HT-29 (cell line): ENCODE measurements at regions not wholly inside any gene's neighbourhood (a gene's known extent, or its start where the extent isn't known, plus 50 kb on each side); places are given as distances from the start of the nearest gene placed in this dataset.
"Not testable (repeated sequence)": the region's sequence is repeated elsewhere in the genome, so short reads cannot be mapped to it uniquely, and the experiment has no call there.

ENCODE experiments used
- DNase-seq: peaks from one replicate; pipeline ENCODE4 v3.0.0-alpha.2; 2015; ENCODE audit warnings: low spot score

- not testable (repeated sequence) for DNase-seq
Observed at GRCh38 chr2:113386780-113387433, 50.6 kb upstream of the ZNG1B start.

- DNase-seq = not testable (repeated sequence)
Observed at GRCh38 chr2:113379621-113380020, 57.9 kb upstream of the ZNG1B start.

DNA sequence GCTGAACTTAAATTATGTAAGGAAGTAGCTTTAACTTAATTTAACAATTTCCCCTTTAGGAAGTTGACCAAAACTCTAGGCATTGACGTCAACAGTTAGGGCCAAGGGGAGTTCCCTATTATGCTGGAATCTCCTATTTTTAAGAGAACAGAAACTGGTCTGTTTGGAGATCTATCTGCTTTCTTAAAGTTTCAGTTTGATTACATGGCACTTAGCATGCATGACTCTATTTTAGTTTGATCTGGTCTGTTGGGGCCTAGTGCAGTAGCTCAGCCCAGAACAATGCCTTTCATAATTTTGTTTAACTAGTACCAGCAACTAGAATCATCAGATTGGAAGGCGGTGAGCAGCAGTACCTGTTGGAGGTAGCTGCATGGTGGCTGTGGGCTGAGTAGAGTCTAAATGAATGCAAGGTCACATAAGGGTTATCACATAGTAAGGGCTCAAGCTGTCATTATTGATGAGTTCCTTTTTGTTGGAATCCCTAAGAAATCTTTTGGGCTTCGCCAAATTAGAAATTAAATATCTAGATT is 60.5 kb upstream of the ZNG1B start:
- DNase-seq = no peak

- DNase-seq = no peak
Observed at GRCh38 chr2:113376253-113376912, 61.1 kb upstream of the ZNG1B start.

DNA sequence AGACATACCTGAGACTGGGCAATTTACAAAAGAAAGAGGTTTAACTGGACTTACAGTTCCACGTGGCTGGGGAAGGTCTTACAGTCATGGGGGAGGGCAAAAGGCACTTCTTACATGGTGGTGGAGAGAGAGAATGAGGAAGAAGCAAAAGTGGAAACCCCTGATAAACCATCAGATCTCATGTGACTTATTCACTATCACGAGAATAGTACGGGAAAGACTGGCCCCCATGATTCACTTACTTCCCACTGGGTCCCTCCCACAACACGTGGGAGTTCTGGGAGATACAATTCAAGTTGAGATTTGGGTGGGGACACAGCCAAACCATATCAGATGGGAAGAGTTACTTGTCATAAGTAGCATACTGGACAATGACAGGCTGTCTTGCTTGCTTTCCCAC is 62.6 kb upstream of the ZNG1B start:
- DNase-seq = not testable (repeated sequence)

- DNase-seq = not testable (repeated sequence)
Observed at GRCh38 chr2:113372258-113372834, 65.1 kb upstream of the ZNG1B start.

GRCh38 chr2:113370478-113371091 is 66.9 kb upstream of the ZNG1B start:
- DNase-seq = peak; percentile 94

DNA sequence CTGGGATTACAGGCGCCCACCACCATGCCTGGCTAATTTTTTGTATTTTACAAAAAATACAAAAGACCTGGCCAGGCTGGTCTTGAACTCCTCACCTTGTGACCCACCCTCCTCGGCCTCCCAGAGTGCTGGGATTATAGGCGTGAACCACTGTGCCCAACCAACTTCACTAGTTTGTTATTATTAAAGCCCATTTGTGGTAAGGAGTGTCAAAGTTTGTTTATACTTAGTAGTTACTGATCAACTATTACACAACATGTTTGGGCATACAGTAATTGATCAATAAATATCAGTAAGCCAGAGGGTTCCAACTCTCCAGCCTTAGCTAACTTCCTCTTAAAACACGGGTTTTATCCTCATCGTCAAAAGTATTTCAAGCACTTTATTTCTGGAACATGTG is 67.5 kb upstream of the ZNG1B start:
- no peak for DNase-seq

- not testable (repeated sequence) for DNase-seq
Observed at GRCh38 chr2:113368581-113368980, 68.9 kb upstream of the ZNG1B start.

DNA sequence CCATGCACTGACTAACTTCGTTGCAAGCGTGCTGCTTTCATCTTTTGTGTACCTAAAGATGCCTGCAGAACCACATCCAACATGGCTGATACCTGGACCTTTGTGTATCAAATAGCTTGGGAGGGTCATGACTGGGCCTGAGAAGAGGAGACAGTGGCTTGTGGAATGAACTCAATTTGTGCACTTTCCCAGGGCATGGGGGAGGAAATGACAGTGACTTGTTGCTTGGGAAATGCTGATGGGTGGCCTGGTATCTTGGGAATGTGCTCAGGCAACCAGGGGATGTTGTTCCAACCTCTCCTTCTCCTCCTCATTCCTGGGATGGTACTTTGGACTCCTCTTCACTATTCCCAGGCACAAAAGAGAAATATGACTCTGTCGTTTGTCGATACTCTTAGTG is 70.7 kb upstream of the ZNG1B start:
- not testable (repeated sequence) for DNase-seq

- DNase-seq = not testable (repeated sequence)
Observed at GRCh38 chr2:113365791-113366190, 71.7 kb upstream of the ZNG1B start.

DNA sequence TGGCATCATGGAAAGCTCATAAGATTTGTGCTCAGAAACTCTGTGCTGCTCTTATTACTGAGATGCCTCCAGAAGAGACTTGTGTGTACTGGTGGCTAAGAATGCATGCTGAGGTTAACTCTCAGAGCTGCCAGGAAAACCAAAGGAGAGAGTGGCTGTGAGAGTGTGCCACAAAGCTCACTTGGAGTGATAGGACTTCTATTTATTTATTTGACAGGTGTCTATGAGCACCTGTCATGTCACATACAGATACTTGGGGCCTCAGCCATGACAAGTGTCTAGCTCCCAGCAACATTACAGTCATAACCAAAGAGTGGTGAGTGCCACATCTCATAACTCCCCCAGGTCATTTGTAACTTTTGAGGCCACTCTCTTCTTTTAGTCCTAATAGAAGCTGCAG is 72.2 kb upstream of the ZNG1B start:
- DNase-seq = not testable (repeated sequence)

DNA sequence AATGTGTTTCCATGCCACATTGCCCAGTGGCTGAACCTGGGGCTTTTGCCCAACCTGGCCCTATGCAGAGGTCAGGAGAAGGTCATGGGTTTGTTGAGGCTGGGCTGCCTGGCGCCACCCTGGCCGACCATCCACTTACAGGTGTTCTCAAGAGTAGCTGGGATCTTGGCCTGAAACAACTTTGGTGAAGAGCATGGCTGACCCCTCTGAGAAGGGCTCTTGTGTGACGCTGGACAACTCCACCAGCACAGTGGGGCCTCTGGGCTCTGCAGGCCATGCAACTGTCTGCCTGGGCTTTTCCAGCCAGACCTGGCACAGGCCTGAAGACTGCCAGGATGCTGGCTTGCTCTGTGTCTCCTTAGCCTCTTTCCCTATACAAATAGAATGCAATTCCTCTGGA is 76.4 kb upstream of the ZNG1B start:
- no peak for DNase-seq

DNA sequence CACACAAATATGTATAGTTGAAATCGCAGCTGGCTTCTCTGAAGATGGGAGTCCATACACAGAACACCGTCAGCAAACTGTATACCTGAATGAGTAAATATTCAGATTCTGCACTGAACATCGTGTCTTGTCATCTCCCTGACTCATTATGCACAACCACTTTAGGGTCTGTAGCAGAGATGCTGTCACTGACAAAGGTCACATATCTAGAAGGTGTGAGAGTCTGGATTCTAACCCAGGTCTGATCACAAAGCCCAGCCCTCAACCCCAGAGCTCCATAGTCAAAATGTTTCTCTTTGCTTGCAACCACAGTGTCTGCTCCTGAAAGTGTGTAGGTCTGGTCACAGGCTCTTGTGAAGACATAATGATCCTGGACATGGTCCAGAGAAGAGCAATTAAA is 78.3 kb upstream of the PAX8 start:
- no peak for DNase-seq

DNA sequence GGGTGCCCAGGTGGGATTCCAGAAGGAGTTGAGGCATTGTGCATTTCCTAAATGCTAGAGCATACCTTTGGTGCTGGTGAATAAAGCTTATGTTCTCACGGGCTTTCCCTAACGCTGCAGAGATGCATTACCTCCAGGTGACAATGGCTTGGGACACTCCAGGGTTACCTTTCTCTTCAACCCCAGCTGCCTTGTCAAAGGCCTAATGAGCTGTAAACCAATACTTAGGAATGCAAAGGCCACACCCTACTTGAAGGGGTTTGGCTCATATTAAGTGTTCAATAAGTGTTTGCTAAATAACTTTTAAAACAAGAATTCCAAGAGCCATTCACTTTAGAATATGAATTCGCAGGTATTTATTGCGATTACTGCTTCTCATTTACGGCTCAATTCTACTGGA is 77.6 kb upstream of the PAX8 start:
- DNase-seq = not testable (repeated sequence)

- DNase-seq = not testable (repeated sequence)
Observed at GRCh38 chr2:113355339-113356015, 76.8 kb upstream of the PAX8 start.

GRCh38 chr2:113351375-113352355 is 72.9 kb upstream of the PAX8 start:
- no peak for DNase-seq

DNA sequence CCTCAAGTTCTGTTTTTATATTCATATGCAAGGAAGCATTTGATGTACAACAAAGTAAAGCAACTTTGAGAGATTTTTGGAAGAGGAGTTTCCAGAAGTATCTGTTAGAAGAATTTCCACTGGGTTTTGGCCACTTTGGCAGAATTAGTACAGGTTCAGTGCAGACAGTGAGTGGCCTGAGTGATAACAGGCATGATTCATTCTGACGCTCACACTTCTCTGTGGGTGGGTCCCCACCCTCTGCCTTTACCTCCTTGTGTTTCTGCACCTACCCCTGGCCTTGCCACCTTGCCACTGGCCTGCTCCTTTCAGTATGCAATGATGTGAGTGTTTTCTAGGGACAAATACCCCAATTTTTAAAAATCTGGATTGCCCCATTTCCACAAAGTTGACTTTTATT is 65.1 kb upstream of the PAX8 start:
- not testable (repeated sequence) for DNase-seq

- DNase-seq = no peak
Observed at GRCh38 chr2:113342650-113343049, 63.9 kb upstream of the PAX8 start.

DNA sequence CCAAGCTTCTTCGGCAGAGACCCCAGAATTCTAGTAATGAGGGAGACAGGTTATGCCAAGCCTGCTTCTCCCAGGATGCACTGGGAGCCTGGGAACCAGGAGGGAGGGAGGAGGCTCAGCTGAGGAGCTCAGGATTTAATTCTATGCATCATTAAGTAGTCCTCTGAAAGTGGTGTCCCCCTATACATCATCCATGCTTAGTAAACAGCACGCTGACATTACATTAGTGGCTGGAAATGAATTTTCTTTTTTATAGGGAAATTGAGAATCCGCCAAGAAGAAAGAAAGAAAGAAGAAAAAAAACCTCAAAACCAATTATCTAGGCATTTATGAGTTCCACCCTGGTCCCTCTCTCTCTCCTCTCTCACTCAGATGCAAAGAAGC is 63.1 kb upstream of the PAX8 start:
- not testable (repeated sequence) for DNase-seq
